ENCODE measurements at regions not wholly inside any gene's neighbourhood (a gene's known extent, or its start where the extent isn't known, plus 50 kb on each side); places are given as distances from the start of the nearest gene placed in this dataset.

GRCh38 chr11:122421702-122422101 is 233.8 kb upstream of the UBASH3B start:
- Histone ChIP-seq H3K27ac (ENCODE audit: low read depth, low read length) (no peak overlapping the region), H3K9me3 (ENCODE audit: insufficient read depth in 2 of 2, low read depth in 1 of 2, low read length in 1 of 2) (no peaks in the 10 kb centered on the region), H3K18ac (ENCODE audit: extremely low read depth, low read length) (no peak overlapping the region), H3K4me1 (replicated peaks in 1 of 4; ENCODE audit: control insufficient read depth in 3 of 4, insufficient read depth in 4 of 4, low read length in 3 of 4) (peaks cover 0 to 9% (median 0%) of the 10 kb centered on the region in 4 experiments; a peak in 2 of 7 replicates), H4K20me1 (replicated peaks in 1 of 2; ENCODE audit: control insufficient read depth in 1 of 2, insufficient read depth in 2 of 2, low read length in 2 of 2) (no peaks in the 10 kb centered on the region), H4K5ac (ENCODE audit: insufficient read length, low read depth, low read length) (no peak overlapping the region), H2BK12ac (ENCODE audit: low read depth, low read length) (no peak overlapping the region), H3K23me2 (ENCODE audit: low read depth, low read length) (no peaks in the 10 kb centered on the region), H3K9ac (replicated peaks in 1 of 4; ENCODE audit: extremely low read depth in 1 of 4, low read depth in 3 of 4, low read length in 3 of 4) (no peak overlapping the region), H4K8ac (ENCODE audit: extremely low read depth, insufficient read depth, low read length) (no peak overlapping the region), H3K14ac (ENCODE audit: insufficient read length) (no peak overlapping the region), H3K4ac (replicated peaks; ENCODE audit: insufficient read length, low read depth, low read length) (no peak overlapping the region), H2BK15ac (ENCODE audit: low read length) (no peak overlapping the region), H2BK5ac (ENCODE audit: low read depth, low read length) (no peak overlapping the region), H3K23ac (ENCODE audit: insufficient read length) (no peak overlapping the region), H2BK20ac (ENCODE audit: low read length) (no peak overlapping the region), H3K4me3 (ENCODE audit: extremely low read depth in 1 of 4, insufficient read depth in 2 of 4, low read depth in 3 of 4, low read length in 4 of 4) (no peak overlapping the region), H3K27me3 (replicated peaks in 1 of 4; ENCODE audit: control insufficient read depth in 3 of 4, extremely low read depth in 1 of 4, insufficient read depth in 3 of 4, low read length in 3 of 4) (peaks cover 0 to 1% (median 0%) of the 10 kb centered on the region in 4 experiments; a peak in 1 of 7 replicates), H3K56ac (replicated peaks; ENCODE audit: insufficient read length, low read depth, low read length) (no peak overlapping the region), H3K79me1 (ENCODE audit: low read depth, low read length) (no peaks in the 10 kb centered on the region), H2AFZ (ENCODE audit: low read length) (no peak overlapping the region), H3K79me2 (ENCODE audit: control insufficient read depth in 1 of 2, insufficient read depth in 2 of 2, low read length in 2 of 2) (no peaks in the 10 kb centered on the region), H2AK5ac (ENCODE audit: low read depth, low read length) (no peak overlapping the region), H3K36me3 (ENCODE audit: control insufficient read depth in 2 of 4, insufficient read depth in 4 of 4, low read length in 3 of 4) (no peaks in the 10 kb centered on the region), H4K91ac (replicated peaks; ENCODE audit: insufficient read length, low read length) (no peak overlapping the region), H2BK120ac (replicated peaks; ENCODE audit: low read depth, low read length) (no peak overlapping the region), H3K4me2 (ENCODE audit: insufficient read depth in 1 of 2, low read depth in 2 of 2, low read length in 2 of 2) (no peak overlapping the region)
- no peak for FAIRE-seq
- no peak for TF ChIP-seq CHD1 (IDR thresholded peaks at IDR 0.05; ENCODE audit: low read depth, low read length)
- no peak for TF ChIP-seq NANOG (IDR thresholded peaks at IDR 0.05; ENCODE audit: insufficient read depth, low read depth, low read length, poor library complexity, severe bottlenecking)
- TF ChIP-seq NRF1 (IDR thresholded peaks at IDR 0.05; ENCODE audit: low read depth, low read length) = no peak
- TF ChIP-seq YY1 (IDR thresholded peaks at IDR 0.05; ENCODE audit: low read depth, low read length) = no peak
- no peak for TF ChIP-seq GTF2F1 (IDR thresholded peaks at IDR 0.05; ENCODE audit: borderline replicate concordance, low read depth, low read length)
- TF ChIP-seq SIRT6 (IDR thresholded peaks at IDR 0.05; ENCODE audit: low read length) = no peak
- ChIA-PET CTCF (ENCODE audit: partially characterized antibody) (interaction anchor here (0.6 kb wide), 1 partner anchor 413 kb away, joined by 3 read pairs; no protein-coding TSS in a partner anchor), POLR2A (ENCODE audit: partially characterized antibody) (interaction anchor here (1.1 to 2.2 kb wide), 2 partner anchors 18 kb away, joined by 3 to 6 read pairs; no protein-coding TSS in a partner anchor)
- 82% methylated on average over 3 of the region's 3 CpGs; no CpG with 5 or more reads in 1 of the 2 experiments for WGBS, 2 experiments (ENCODE audit: extremely low coverage in 1 of 2, insufficient coverage in 1 of 2, insufficient read length in 1 of 2, insufficient replicate concordance in 2 of 2, low coverage in 1 of 2, low lambda C conversion rate in 2 of 2, missing lambda C conversion rate in 1 of 2)
- DNase-seq (ENCODE audit: low read depth in 1 of 2, low spot score in 2 of 2) = no peak

Measured in H1 (cell line).